ENCODE measurements at regions not wholly inside any gene's neighbourhood (a gene's known extent, or its start where the extent isn't known, plus 50 kb on each side); places are given as distances from the start of the nearest gene placed in this dataset.

GRCh38 chr4:45455217-45455616 lies 668.6 kb downstream of the GABRG1 start:
- Histone ChIP-seq H3K27ac (ENCODE audit: insufficient read depth, low read length) (no peak overlapping the region), H2AFZ (ENCODE audit: low read length) (no peak overlapping the region)
- no peak for TF ChIP-seq EZH2 (IDR thresholded peaks at IDR 0.05; ENCODE audit: low read length, missing control alignments)
- no peak for TF ChIP-seq CTCF (conservative IDR thresholded peaks at IDR 0.05 in 1 of 2, IDR thresholded peaks at IDR 0.05 in 1 of 2; ENCODE audit: low read depth in 1 of 2, low read length in 2 of 2)

GRCh38 chr4:45453258-45453853 lies 670.5 kb downstream of the GABRG1 start:
- H3K27me3 ChIP-seq (ENCODE audit: control insufficient read depth, insufficient read depth, low read length) = no peaks in the 10 kb centered on the region
- H3K4me3 ChIP-seq (replicated peaks in 1 of 4; ENCODE audit: control extremely low read depth in 1 of 4, insufficient read depth in 1 of 4, low read depth in 3 of 4, low read length in 4 of 4) = no peak overlapping the region
- no peaks in the 10 kb centered on the region for H3K36me3 ChIP-seq (ENCODE audit: control insufficient read depth, insufficient read depth, low read length)
- no peak overlapping the region for H3K27ac ChIP-seq (ENCODE audit: insufficient read depth, low read length)
- no peak overlapping the region for H3K9ac ChIP-seq (ENCODE audit: insufficient read depth, low read length)
- H3K4me2 ChIP-seq (ENCODE audit: extremely low read depth, insufficient read depth, low read length) = no peak overlapping the region
- TF ChIP-seq EZH2 (IDR thresholded peaks at IDR 0.05; ENCODE audit: low read length, missing control alignments) (no peak), CTCF (conservative IDR thresholded peaks at IDR 0.05 in 1 of 2, IDR thresholded peaks at IDR 0.05 in 1 of 2; ENCODE audit: low read depth in 1 of 2, low read length in 2 of 2) (peak in 1 of 2 donors; percentile 55)
- no peaks in the 10 kb centered on the region for H3K9me3 ChIP-seq (ENCODE audit: control insufficient read depth, insufficient read depth, low read depth, low read length)
- no peaks in the 10 kb centered on the region for H4K20me1 ChIP-seq (ENCODE audit: control insufficient read depth, extremely low read depth, insufficient read depth, low read length)
- H3K4me1 ChIP-seq (ENCODE audit: control insufficient read depth, extremely low read depth, insufficient read depth, low read length) = no peaks in the 10 kb centered on the region
- H2AFZ ChIP-seq (ENCODE audit: low read length) = no peak overlapping the region
- peak; percentile 3 to 49 for DNase-seq (ENCODE audit: low read depth in 2 of 2)
- H3K79me2 ChIP-seq (ENCODE audit: control insufficient read depth, insufficient read depth, low read length) = no peaks in the 10 kb centered on the region

More at GRCh38 chr4:45455217-45455616, 668.6 kb downstream of the GABRG1 start:
- H3K9ac ChIP-seq (ENCODE audit: insufficient read depth, low read length) = no peak overlapping the region
- H3K27me3 ChIP-seq (ENCODE audit: control insufficient read depth, insufficient read depth, low read length) = no peaks in the 10 kb centered on the region
- no peaks in the 10 kb centered on the region for H3K4me1 ChIP-seq (ENCODE audit: control insufficient read depth, extremely low read depth, insufficient read depth, low read length)
- no peaks in the 10 kb centered on the region for H4K20me1 ChIP-seq (ENCODE audit: control insufficient read depth, extremely low read depth, insufficient read depth, low read length)
- no peak for DNase-seq (ENCODE audit: low read depth in 2 of 2)
- no peak overlapping the region for H3K4me2 ChIP-seq (ENCODE audit: extremely low read depth, insufficient read depth, low read length)
- H3K36me3 ChIP-seq (ENCODE audit: control insufficient read depth, insufficient read depth, low read length) = no peaks in the 10 kb centered on the region
- H3K79me2 ChIP-seq (ENCODE audit: control insufficient read depth, insufficient read depth, low read length) = no peaks in the 10 kb centered on the region
- no peaks in the 10 kb centered on the region for H3K9me3 ChIP-seq (ENCODE audit: control insufficient read depth, insufficient read depth, low read depth, low read length)
- H3K4me3 ChIP-seq (replicated peaks in 1 of 4; ENCODE audit: control extremely low read depth in 1 of 4, insufficient read depth in 1 of 4, low read depth in 3 of 4, low read length in 4 of 4) = no peak overlapping the region

- Histone ChIP-seq H2AFZ (ENCODE audit: low read length) (no peak overlapping the region), H3K9me3 (ENCODE audit: control insufficient read depth, insufficient read depth, low read depth, low read length) (no peaks in the 10 kb centered on the region), H4K20me1 (ENCODE audit: control insufficient read depth, extremely low read depth, insufficient read depth, low read length) (no peaks in the 10 kb centered on the region), H3K27me3 (ENCODE audit: control insufficient read depth, insufficient read depth, low read length) (no peaks in the 10 kb centered on the region), H3K36me3 (ENCODE audit: control insufficient read depth, insufficient read depth, low read length) (no peaks in the 10 kb centered on the region), H3K4me1 (ENCODE audit: control insufficient read depth, extremely low read depth, insufficient read depth, low read length) (no peaks in the 10 kb centered on the region), H3K9ac (ENCODE audit: insufficient read depth, low read length) (no peak overlapping the region), H3K79me2 (ENCODE audit: control insufficient read depth, insufficient read depth, low read length) (no peaks in the 10 kb centered on the region), H3K27ac (ENCODE audit: insufficient read depth, low read length) (no peak overlapping the region), H3K4me2 (ENCODE audit: extremely low read depth, insufficient read depth, low read length) (no peak overlapping the region), H3K4me3 (replicated peaks in 1 of 4; ENCODE audit: control extremely low read depth in 1 of 4, insufficient read depth in 1 of 4, low read depth in 3 of 4, low read length in 4 of 4) (no peak overlapping the region)
- TF ChIP-seq EZH2 (IDR thresholded peaks at IDR 0.05; ENCODE audit: low read length, missing control alignments) = no peak
- peak in 1 of 2 donors; percentile 44 for TF ChIP-seq CTCF (conservative IDR thresholded peaks at IDR 0.05 in 1 of 2, IDR thresholded peaks at IDR 0.05 in 1 of 2; ENCODE audit: low read depth in 1 of 2, low read length in 2 of 2)
- DNase-seq (ENCODE audit: low read depth in 2 of 2) = peak in 1 of 2 donors; percentile 33
Observed at GRCh38 chr4:45442466-45442865, 681.4 kb downstream of the GABRG1 start.

Data from fibroblast of lung (primary cell).